HG02973 (cell line): ENCODE measurements at regions not wholly inside any gene's neighbourhood (a gene's known extent, or its start where the extent isn't known, plus 50 kb on each side); places are given as distances from the start of the nearest gene placed in this dataset.

Experiments used
- ATAC-seq: cut with Tn5 transposase; IDR thresholded peaks from one replicate; pipeline ENCODE4 v1.9.1; 2021; ENCODE audit warnings: moderate library complexity; ENCODE audit not compliant: unreplicated experiment

- no peak for ATAC-seq
These were observed 207.4 kb upstream of the RUNX1 start for GRCh38 chr21:35256468-35256988.

GRCh38 chr21:35254765-35255138, 205.7 kb upstream of the RUNX1 start:
- no peak for ATAC-seq

GRCh38 chr21:35254006-35254764, 205.1 kb upstream of the RUNX1 start:
- ATAC-seq, result no peak

GRCh38 chr21:35252831-35253230, 203.7 kb upstream of the RUNX1 start:
- no peak for ATAC-seq

- no peak for ATAC-seq
These were observed 200.5 kb upstream of the RUNX1 start for GRCh38 chr21:35249636-35250035.

- no peak for ATAC-seq
These were observed 196.8 kb upstream of the RUNX1 start for GRCh38 chr21:35245879-35246278.

GRCh38 chr21:35244514-35244913, 195.4 kb upstream of the RUNX1 start:
- ATAC-seq, result no peak

- no peak for ATAC-seq
These were observed 194.1 kb upstream of the RUNX1 start for GRCh38 chr21:35243171-35243570.

- ATAC-seq, result no peak
These were observed 190.7 kb upstream of the RUNX1 start for GRCh38 chr21:35239811-35240219.

GRCh38 chr21:35238119-35238518, 189.0 kb upstream of the RUNX1 start:
- no peak for ATAC-seq

- ATAC-seq, result no peak
These were observed 188.2 kb upstream of the RUNX1 start for GRCh38 chr21:35237287-35237686.

- peak; percentile 54 for ATAC-seq
These were observed 187.0 kb upstream of the RUNX1 start for GRCh38 chr21:35236090-35236489.

GRCh38 chr21:35234725-35235124, 185.6 kb upstream of the RUNX1 start:
- no peak for ATAC-seq

GRCh38 chr21:35233756-35234155, 184.7 kb upstream of the RUNX1 start:
- no peak for ATAC-seq

GRCh38 chr21:35232545-35233176, 183.6 kb upstream of the RUNX1 start:
- ATAC-seq, result no peak

- no peak for ATAC-seq
These were observed 182.0 kb upstream of the RUNX1 start for GRCh38 chr21:35231090-35231489.

- ATAC-seq, result no peak
These were observed 180.2 kb upstream of the RUNX1 start for GRCh38 chr21:35229290-35229689.

GRCh38 chr21:35227786-35228185, 178.7 kb upstream of the RUNX1 start:
- ATAC-seq, result peak; percentile 22

- ATAC-seq, result peak; percentile 68
These were observed 178.1 kb upstream of the RUNX1 start for GRCh38 chr21:35226968-35227744.

- no peak for ATAC-seq
These were observed 177.2 kb upstream of the RUNX1 start for GRCh38 chr21:35226328-35226727.

GRCh38 chr21:35225573-35225972, 176.5 kb upstream of the RUNX1 start:
- ATAC-seq, result no peak
